ENCODE measurements at regions not wholly inside any gene's neighbourhood (a gene's known extent, or its start where the extent isn't known, plus 50 kb on each side); places are given as distances from the start of the nearest gene placed in this dataset.

- no peak overlapping the region for H3K4me3 ChIP-seq (ENCODE audit: low read depth, low read length)
- TF ChIP-seq CTCF (IDR thresholded peaks at IDR 0.05; ENCODE audit: insufficient read depth, low read length, severe bottlenecking): no peak
- H3K36me3 ChIP-seq (ENCODE audit: control insufficient read depth, insufficient read depth, low read length): no peaks in the 10 kb centered on the region
- no peak for DNase-seq (ENCODE audit: low read depth)
- no peak for FAIRE-seq
- H3K27me3 ChIP-seq (ENCODE audit: control insufficient read depth, insufficient read depth, low read length): no peaks in the 10 kb centered on the region
Measured at GRCh38 chr1:170377896-170378634, 153.9 kb upstream of the GORAB start.

- TF ChIP-seq CTCF (IDR thresholded peaks at IDR 0.05; ENCODE audit: insufficient read depth, low read length, severe bottlenecking): no peak
Measured at GRCh38 chr1:170385750-170386149, 146.2 kb upstream of the GORAB start.

GRCh38 chr1:170388489-170388888 is 143.5 kb upstream of the GORAB start:
- H3K4me3 ChIP-seq (ENCODE audit: low read depth, low read length): no peak overlapping the region
- no peak for TF ChIP-seq CTCF (IDR thresholded peaks at IDR 0.05; ENCODE audit: insufficient read depth, low read length, severe bottlenecking)
- FAIRE-seq (peak; percentile 58), DNase-seq (ENCODE audit: low read depth) (peak; percentile 48)
- H3K27me3 ChIP-seq (ENCODE audit: control insufficient read depth, insufficient read depth, low read length): no peaks in the 10 kb centered on the region
- no peaks in the 10 kb centered on the region for H3K36me3 ChIP-seq (ENCODE audit: control insufficient read depth, insufficient read depth, low read length)

More at GRCh38 chr1:170385750-170386149, 146.2 kb upstream of the GORAB start:
- H3K36me3 ChIP-seq (ENCODE audit: control insufficient read depth, insufficient read depth, low read length): no peaks in the 10 kb centered on the region
- H3K27me3 ChIP-seq (ENCODE audit: control insufficient read depth, insufficient read depth, low read length): no peaks in the 10 kb centered on the region
- FAIRE-seq (peak; percentile 92), DNase-seq (ENCODE audit: low read depth) (no peak)
- H3K4me3 ChIP-seq (ENCODE audit: low read depth, low read length): no peak overlapping the region

DNA sequence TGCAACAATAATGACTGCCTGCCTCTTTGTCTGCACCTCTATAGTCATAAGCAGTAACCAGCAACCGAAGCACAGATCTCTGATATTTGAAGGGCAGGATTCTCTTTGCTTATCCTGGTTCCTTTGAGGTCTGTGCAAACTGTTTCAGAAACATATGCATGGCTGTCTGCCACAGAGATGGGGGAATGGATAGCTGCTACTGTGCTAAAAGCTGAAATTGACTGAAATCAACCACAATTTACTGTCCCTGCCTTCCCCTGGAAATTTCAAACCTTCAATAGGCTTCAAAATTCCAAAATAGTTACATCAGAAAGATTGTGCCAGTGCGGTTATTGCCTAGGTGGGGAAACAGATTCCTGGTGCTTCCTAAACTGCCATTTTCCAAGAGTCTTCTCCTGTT is 136.8 kb upstream of the GORAB start:
- no peaks in the 10 kb centered on the region for H3K27me3 ChIP-seq (ENCODE audit: control insufficient read depth, insufficient read depth, low read length)

GRCh38 chr1:170397061-170397460 is 134.9 kb upstream of the GORAB start:
- Histone ChIP-seq H3K27me3 (ENCODE audit: control insufficient read depth, insufficient read depth, low read length) (no peaks in the 10 kb centered on the region), H3K36me3 (ENCODE audit: control insufficient read depth, insufficient read depth, low read length) (no peaks in the 10 kb centered on the region), H3K4me3 (ENCODE audit: low read depth, low read length) (no peak overlapping the region)
- DNase-seq (ENCODE audit: low read depth) (no peak), FAIRE-seq (no peak)
- TF ChIP-seq CTCF (IDR thresholded peaks at IDR 0.05; ENCODE audit: insufficient read depth, low read length, severe bottlenecking): no peak

More for the DNA sequence above, 136.8 kb upstream of the GORAB start:
- H3K36me3 ChIP-seq (ENCODE audit: control insufficient read depth, insufficient read depth, low read length): no peaks in the 10 kb centered on the region
- no peak for DNase-seq (ENCODE audit: low read depth)
- no peak for TF ChIP-seq CTCF (IDR thresholded peaks at IDR 0.05; ENCODE audit: insufficient read depth, low read length, severe bottlenecking)
- no peak overlapping the region for H3K4me3 ChIP-seq (ENCODE audit: low read depth, low read length)
- FAIRE-seq: no peak

Data from bronchial epithelial cell (primary cell).